CD4-positive, alpha-beta T cell treated with Interleukin-10 for 1 hour (primary cell): ENCODE measurements at regions not wholly inside any gene's neighbourhood (a gene's known extent, or its start where the extent isn't known, plus 50 kb on each side); places are given as distances from the start of the nearest gene placed in this dataset.
"Not testable (repeated sequence)": the region's sequence is repeated elsewhere in the genome, so short reads cannot be mapped to it uniquely, and the experiment has no call there.

ENCODE experiments used
- DNase-seq: peaks from one replicate; pipeline ENCODE4 v3.0.0-alpha.2; 2020

DNA sequence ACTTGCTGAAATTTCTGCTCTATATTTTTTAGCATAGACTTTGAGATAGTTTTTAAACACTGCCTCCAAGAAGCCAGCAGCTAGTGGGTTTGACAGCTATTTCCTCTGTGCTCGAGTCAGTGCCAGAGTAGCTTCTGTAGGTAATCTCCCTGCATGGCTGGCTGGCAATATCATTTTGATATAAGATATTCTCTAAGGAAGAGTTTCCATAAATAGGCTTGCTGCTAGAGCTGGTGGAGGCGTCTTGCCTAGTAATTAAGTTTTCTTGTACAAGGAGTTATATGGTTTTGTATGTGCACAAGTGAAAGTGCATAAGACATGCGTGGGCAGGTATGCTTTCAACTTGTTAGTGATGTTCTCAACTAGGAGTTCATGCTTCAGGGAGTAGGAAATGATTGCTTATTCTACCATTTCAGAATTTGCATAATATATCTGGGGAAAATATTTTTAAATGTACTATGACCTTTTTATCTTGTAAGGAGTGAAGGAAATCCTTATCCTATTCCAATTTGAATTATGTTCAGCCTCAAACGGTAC lies 74.1 kb upstream of the CCL21 start:
- no peak for DNase-seq

DNA sequence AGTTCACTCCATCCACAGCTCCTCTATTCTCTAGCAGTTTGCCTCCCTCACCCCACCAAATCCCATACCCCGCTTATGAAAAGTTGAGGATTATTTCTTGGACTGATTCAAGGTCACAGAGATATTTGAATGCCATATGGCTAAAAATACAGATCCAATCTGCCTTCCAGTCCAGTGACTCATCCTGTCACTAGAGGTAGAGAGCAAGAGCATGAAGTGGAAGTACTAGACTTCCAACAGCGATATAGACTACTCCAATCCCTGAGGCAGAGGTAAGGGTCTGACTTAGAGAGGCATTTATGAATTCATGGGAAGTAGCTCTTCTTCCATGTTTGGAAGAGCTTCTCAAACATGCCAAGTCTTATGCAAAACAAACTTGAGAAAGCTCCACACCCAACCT lies 72.4 kb upstream of the CCL21 start:
- no peak for DNase-seq

GRCh38 chr9:34777666-34778065 lies 67.7 kb upstream of the CCL21 start:
- DNase-seq: no peak

- DNase-seq: no peak
These were observed 64.0 kb upstream of the CCL21 start for GRCh38 chr9:34773955-34774354.

DNA sequence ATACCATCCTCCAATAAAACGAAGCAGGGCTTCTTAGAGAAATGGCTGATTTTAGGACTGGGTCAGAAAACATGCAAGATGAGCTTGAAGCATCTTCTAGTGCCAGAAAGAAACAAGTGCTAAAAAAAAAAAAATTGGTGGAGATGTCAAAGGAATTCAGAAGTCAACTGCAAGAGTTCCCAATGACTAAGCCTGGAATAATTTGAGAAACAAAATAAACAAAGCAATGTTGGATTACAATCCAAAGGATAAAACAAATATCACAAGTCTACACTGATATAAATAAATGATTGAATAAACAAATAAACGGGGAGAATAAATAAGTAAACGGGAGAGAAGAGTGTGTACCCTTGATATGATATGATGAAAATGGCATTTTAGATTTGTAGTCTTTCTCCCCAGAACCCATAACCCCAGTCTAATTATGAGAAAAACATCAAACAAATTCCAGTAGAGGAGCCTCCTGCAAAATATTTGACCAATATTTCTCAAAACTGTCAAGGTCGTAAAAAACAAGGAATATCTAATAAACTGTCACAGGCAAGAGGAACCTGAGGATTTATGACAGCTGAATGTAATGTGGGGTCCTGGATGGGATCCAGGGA lies 63.5 kb upstream of the CCL21 start:
- no peak for DNase-seq

DNA sequence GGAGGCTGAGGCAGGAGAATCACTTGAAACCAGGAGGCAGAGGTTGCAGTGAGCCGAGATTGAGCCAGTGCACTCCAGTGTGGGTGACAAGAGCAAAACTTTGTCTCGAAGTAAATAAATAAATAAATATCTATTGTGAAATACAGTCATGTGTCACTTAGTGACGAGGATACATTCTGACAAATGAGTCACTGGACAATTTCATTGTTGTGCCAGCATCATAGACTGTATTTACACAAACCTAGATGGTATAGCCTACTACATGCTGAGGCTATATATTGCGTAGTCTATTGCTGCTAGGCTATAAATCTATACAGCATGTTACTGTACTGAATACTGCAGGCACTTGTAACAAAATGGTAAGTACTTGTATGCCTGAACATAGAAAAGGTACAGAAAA lies 61.1 kb upstream of the CCL21 start:
- DNase-seq: no peak

GRCh38 chr9:34767087-34767486 lies 57.2 kb upstream of the CCL21 start:
- DNase-seq: not testable (repeated sequence)

DNA sequence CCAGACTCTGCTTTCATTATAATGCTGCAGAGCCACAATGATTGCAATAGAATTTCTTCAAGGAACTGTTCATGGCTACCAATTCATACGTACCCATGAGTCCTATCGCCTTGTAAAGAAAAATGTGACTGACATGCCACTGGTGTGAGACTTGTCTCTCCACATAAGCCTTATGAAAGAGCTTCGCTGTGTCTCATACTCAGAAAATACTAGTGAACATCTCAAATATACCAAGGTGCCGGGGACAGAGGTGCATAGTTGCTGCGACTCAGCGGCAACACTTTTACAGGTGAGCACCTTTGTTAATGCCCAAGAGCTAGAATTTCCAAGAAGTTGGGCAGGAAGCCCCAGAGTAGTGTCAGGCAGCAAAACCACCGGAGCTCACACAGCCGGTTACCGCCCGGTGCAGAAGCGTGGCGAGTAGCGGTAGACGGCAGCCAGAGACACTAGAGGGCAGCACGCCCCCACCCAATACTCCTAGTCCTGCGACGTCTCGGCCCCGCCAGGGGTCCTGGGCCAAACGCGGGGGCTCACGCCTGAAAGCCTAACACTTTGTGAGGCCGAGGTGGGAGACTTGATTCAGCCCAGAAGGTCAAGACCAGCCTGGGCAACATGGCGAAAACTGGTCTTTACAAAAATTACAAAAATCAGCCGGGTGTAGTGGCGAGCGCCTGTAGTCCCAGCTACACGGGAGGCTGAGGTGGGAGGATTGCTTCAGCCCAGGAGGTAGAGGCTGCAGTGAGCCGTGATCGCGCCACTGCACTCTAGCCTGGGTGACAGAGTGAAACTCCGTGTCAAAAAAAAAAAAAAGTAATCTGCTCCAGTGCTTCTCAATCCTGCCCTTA lies 50.5 kb upstream of the CCL21 start:
- DNase-seq: peak; percentile 27
